Thyroid gland (tissue), 4 donors: ENCODE measurements at regions not wholly inside any gene's neighbourhood (a gene's known extent, or its start where the extent isn't known, plus 50 kb on each side); places are given as distances from the start of the nearest gene placed in this dataset.

Source experiments
- CTCF ChIP-seq, 6 experiments: fragments of 200-600 bp in 3 of 6; fragments of 450-650 bp in 3 of 6; sonication (generic) in 3 of 6; IDR thresholded peaks; one replicate each; pipeline ENCODE4 v1.5.1; 2016 to 2019; ENCODE audit warnings: antibody characterized with exemption in 6 of 6, mild to moderate bottlenecking in 2 of 6, inconsistent platforms in 1 of 6, moderate library complexity in 1 of 6
- POLR2A ChIP-seq, 2 donors: fragments of 450-650 bp; IDR thresholded peaks; one replicate each; pipeline ENCODE4 v1.6.1; 2017; ENCODE audit warnings: antibody characterized with exemption in 2 of 2, mild to moderate bottlenecking in 2 of 2, moderate library complexity in 1 of 2

DNA sequence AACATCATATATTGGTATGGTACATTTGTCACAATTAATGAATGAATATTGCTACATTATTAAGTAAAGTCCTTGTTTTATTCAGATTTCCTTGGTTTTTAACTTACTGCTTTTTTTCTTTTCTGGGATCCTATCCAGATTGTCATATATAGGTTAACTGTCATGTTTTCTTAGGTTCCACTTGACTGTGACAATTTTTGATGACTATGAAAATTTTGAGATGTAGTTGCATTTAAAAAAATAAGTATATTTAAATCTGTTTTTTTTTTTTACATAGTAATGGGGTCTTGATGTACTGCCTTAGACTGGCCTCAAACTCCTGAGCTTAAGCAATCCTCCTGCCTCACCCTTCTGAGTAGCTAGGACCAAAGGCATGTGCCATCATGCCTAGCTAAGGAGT lies 76.8 kb downstream of the ATP6V1G3 start:
- TF ChIP-seq CTCF (IDR thresholded peaks at IDR 0.05), result no peak
- no peak for TF ChIP-seq POLR2A (IDR thresholded peaks at IDR 0.05)
